ENCODE measurements at regions not wholly inside any gene's neighbourhood (a gene's known extent, or its start where the extent isn't known, plus 50 kb on each side); places are given as distances from the start of the nearest gene placed in this dataset.

- FAIRE-seq (no peak), DNase-seq (peak; percentile 59 to 79 (median 68)), ATAC-seq (peak; percentile 79 to 84 (median 82))
- TF ChIP-seq CTCF (IDR thresholded peaks at IDR 0.05), result no peak
- no peaks in the 10 kb centered on the region for H3K27me3 ChIP-seq
- peak overlapping the region; percentile 33 to 55 (median 45) for H3K4me3 ChIP-seq
- 1 to 2% methylated on average over 28 of the region's 28 CpGs for WGBS, 2 donors
- no peaks in the 10 kb centered on the region for H3K9me3 ChIP-seq
- intact Hi-C loops (cut with DNase I), result loop anchor here in 1 of 3 donors (10.0 kb wide), 1 partner anchor 54 kb away; no protein-coding TSS in a partner anchor
- peak overlapping the region in 3 of 4 donors; percentile 69 to 91 (median 85) for H3K27ac ChIP-seq
- no peaks in the 10 kb centered on the region for H3K36me3 ChIP-seq
- peaks cover 0 to 4% (median 3%) of the 10 kb centered on the region in 3 donors for H3K4me1 ChIP-seq
Measured at GRCh38 chr18:22558945-22559385, 141.2 kb upstream of the CTAGE1 start.

- DNase-seq (peak; percentile 50 to 82 (median 56)), FAIRE-seq (no peak), ATAC-seq (peak; percentile 63 to 78 (median 69))
- Histone ChIP-seq H3K36me3 (no peaks in the 10 kb centered on the region), H3K4me3 (peak overlapping the region; percentile 33 to 55 (median 45)), H3K4me1 (peaks cover 0 to 4% (median 3%) of the 10 kb centered on the region in 3 donors), H3K9me3 (no peaks in the 10 kb centered on the region), H3K27me3 (no peaks in the 10 kb centered on the region), H3K27ac (peak overlapping the region; percentile 55 to 91 (median 77))
- intact Hi-C loops (cut with DNase I), result loop anchor here in 2 of 3 donors (10.0 kb wide), 4 partner anchors 55 to 655 kb away; no protein-coding TSS in a partner anchor
- WGBS, 2 donors, result 13% methylated on average over 63 of the region's 63 CpGs
- peak in 2 of 4 donors; percentile 9 to 18 for TF ChIP-seq CTCF (IDR thresholded peaks at IDR 0.05)
Measured at GRCh38 chr18:22559414-22560274, 141.9 kb upstream of the CTAGE1 start.

DNA sequence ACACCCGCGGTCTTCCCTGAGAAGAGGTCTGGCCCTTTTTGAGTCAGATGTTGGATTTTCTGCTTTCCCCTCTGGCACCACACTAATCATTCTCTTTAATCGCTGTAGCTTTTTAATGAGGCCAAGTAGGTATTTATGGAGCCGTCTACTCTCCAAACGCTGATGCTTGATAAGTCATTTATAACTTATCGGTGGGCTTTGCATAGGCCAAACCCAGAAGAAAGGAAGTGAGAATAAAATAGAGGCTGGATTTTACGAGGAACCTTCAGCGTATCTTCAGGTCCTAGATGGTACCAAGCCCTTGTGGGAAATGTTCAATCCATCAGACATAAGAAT lies 142.5 kb upstream of the CTAGE1 start:
- Histone ChIP-seq H3K27me3 (no peaks in the 10 kb centered on the region), H3K9me3 (no peaks in the 10 kb centered on the region), H3K27ac (peak overlapping the region in 3 of 4 donors; percentile 55 to 91 (median 85)), H3K36me3 (no peaks in the 10 kb centered on the region), H3K4me3 (peak overlapping the region in 2 of 4 donors; percentile 46 to 55), H3K4me1 (peaks cover 0 to 4% (median 3%) of the 10 kb centered on the region in 3 donors)
- FAIRE-seq, result no peak
- WGBS, 2 donors, result 49 to 57% methylated on average over 8 of the region's 8 CpGs
- no peak for TF ChIP-seq CTCF (IDR thresholded peaks at IDR 0.05)
- ATAC-seq, result no peak
- intact Hi-C loops (cut with DNase I), result loop anchor here in 2 of 3 donors (10.0 kb wide), 3 partner anchors 385 to 655 kb away; no protein-coding TSS in a partner anchor
- DNase-seq, result no peak

GRCh38 chr18:22560797-22561196 lies 143.1 kb upstream of the CTAGE1 start:
- Histone ChIP-seq H3K9me3 (no peaks in the 10 kb centered on the region), H3K27me3 (no peaks in the 10 kb centered on the region), H3K27ac (no peak overlapping the region), H3K4me3 (no peak overlapping the region), H3K36me3 (no peaks in the 10 kb centered on the region), H3K4me1 (peaks cover 0 to 4% (median 3%) of the 10 kb centered on the region in 3 donors)
- no peak for ATAC-seq
- DNase-seq, result no peak
- 95 to 100% methylated on average over 1 of the region's 1 CpG for WGBS, 2 donors
- TF ChIP-seq CTCF (IDR thresholded peaks at IDR 0.05), result no peak
- intact Hi-C loops (cut with DNase I), result loop anchor here in 2 of 3 donors (10.0 kb wide), 3 partner anchors 386 to 656 kb away; no protein-coding TSS in a partner anchor
- no peak for FAIRE-seq
